ENCODE measurements at regions not wholly inside any gene's neighbourhood (a gene's known extent, or its start where the extent isn't known, plus 50 kb on each side); places are given as distances from the start of the nearest gene placed in this dataset.

DNA sequence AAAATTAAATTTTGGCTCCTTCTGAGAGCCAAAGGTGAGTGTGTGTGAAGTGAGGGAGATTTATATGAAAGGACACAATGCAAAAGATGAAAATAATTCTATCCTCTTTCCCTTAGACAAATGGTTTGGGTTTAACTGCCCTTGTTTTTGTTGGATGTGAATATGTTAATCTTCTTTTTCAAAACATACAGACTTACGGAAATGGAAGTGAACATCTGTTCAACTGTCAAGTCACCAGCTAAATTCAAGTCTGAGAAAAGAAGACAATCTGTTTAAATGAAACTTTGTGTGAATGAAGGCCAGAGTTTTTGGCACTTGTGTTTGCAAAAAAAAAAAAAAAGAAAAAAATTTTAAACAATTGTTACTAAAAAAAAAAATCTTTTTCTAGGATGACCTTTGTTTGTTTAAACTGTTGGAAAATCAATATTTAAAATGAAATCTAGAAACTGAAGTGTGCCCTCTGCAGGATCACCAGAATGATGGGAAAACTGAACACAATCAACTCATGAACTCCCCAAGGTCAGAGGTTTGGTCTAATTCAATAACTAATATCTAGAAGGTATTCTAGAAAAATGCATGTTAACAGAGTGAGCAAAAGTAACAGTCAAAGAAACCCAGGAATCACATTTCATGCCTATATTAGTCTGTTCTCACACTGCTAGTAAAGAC, 448.8 kb downstream of the FLRT2 start:
- Histone ChIP-seq H3K9me3 (ENCODE audit: control insufficient read depth, low read length) (peaks cover 6% of the 10 kb centered on the region), H3K4me1 (ENCODE audit: control insufficient read depth, insufficient read depth, low read length, poor library complexity, severe bottlenecking) (no peaks in the 10 kb centered on the region), H3K27ac (ENCODE audit: low read depth, low read length, severe bottlenecking) (no peak overlapping the region), H3K36me3 (ENCODE audit: control insufficient read depth, insufficient read depth, low read length) (no peaks in the 10 kb centered on the region), H3K4me3 (ENCODE audit: extremely low read depth, insufficient read depth, low read length, poor library complexity, severe bottlenecking) (no peak overlapping the region)
- no CpG with 5 or more reads among the region's 1 CpG for WGBS, 2 experiments (ENCODE audit: insufficient coverage in 2 of 2)

GRCh38 chr14:85974602-85975001, 444.7 kb downstream of the FLRT2 start:
- Histone ChIP-seq H3K4me3 (ENCODE audit: extremely low read depth, insufficient read depth, low read length, poor library complexity, severe bottlenecking) (no peak overlapping the region), H3K36me3 (ENCODE audit: control insufficient read depth, insufficient read depth, low read length) (no peaks in the 10 kb centered on the region), H3K27ac (ENCODE audit: low read depth, low read length, severe bottlenecking) (no peak overlapping the region), H3K4me1 (ENCODE audit: control insufficient read depth, insufficient read depth, low read length, poor library complexity, severe bottlenecking) (no peaks in the 10 kb centered on the region), H3K9me3 (ENCODE audit: control insufficient read depth, low read length) (peaks cover 6% of the 10 kb centered on the region)
- WGBS, 2 experiments (ENCODE audit: insufficient coverage in 2 of 2), result 72 to 73% methylated on average over 8 of the region's 8 CpGs

GRCh38 chr14:85963486-85963885, 433.5 kb downstream of the FLRT2 start:
- H3K27ac ChIP-seq (ENCODE audit: low read depth, low read length, severe bottlenecking), result no peak overlapping the region
- no peaks in the 10 kb centered on the region for H3K9me3 ChIP-seq (ENCODE audit: control insufficient read depth, low read length)
- H3K4me1 ChIP-seq (ENCODE audit: control insufficient read depth, insufficient read depth, low read length, poor library complexity, severe bottlenecking), result no peaks in the 10 kb centered on the region
- no peak overlapping the region for H3K4me3 ChIP-seq (ENCODE audit: extremely low read depth, insufficient read depth, low read length, poor library complexity, severe bottlenecking)
- H3K36me3 ChIP-seq (ENCODE audit: control insufficient read depth, insufficient read depth, low read length), result no peaks in the 10 kb centered on the region

- Histone ChIP-seq H3K9me3 (ENCODE audit: control insufficient read depth, low read length) (no peaks in the 10 kb centered on the region), H3K27ac (ENCODE audit: low read depth, low read length, severe bottlenecking) (no peak overlapping the region), H3K4me1 (ENCODE audit: control insufficient read depth, insufficient read depth, low read length, poor library complexity, severe bottlenecking) (no peaks in the 10 kb centered on the region), H3K36me3 (ENCODE audit: control insufficient read depth, insufficient read depth, low read length) (no peaks in the 10 kb centered on the region), H3K4me3 (ENCODE audit: extremely low read depth, insufficient read depth, low read length, poor library complexity, severe bottlenecking) (no peak overlapping the region)
- WGBS, 2 experiments (ENCODE audit: insufficient coverage in 2 of 2), result 100% methylated on average over 1 of the region's 2 CpGs
These were observed 430.8 kb downstream of the FLRT2 start for GRCh38 chr14:85960756-85961155.

GRCh38 chr14:85959063-85959462, 429.1 kb downstream of the FLRT2 start:
- Histone ChIP-seq H3K4me3 (ENCODE audit: extremely low read depth, insufficient read depth, low read length, poor library complexity, severe bottlenecking) (no peak overlapping the region), H3K9me3 (ENCODE audit: control insufficient read depth, low read length) (no peaks in the 10 kb centered on the region), H3K27ac (ENCODE audit: low read depth, low read length, severe bottlenecking) (no peak overlapping the region), H3K36me3 (ENCODE audit: control insufficient read depth, insufficient read depth, low read length) (no peaks in the 10 kb centered on the region), H3K4me1 (ENCODE audit: control insufficient read depth, insufficient read depth, low read length, poor library complexity, severe bottlenecking) (no peaks in the 10 kb centered on the region)
- WGBS, 2 experiments (ENCODE audit: insufficient coverage in 2 of 2), result no CpG with 5 or more reads among the region's 3 CpGs

DNA sequence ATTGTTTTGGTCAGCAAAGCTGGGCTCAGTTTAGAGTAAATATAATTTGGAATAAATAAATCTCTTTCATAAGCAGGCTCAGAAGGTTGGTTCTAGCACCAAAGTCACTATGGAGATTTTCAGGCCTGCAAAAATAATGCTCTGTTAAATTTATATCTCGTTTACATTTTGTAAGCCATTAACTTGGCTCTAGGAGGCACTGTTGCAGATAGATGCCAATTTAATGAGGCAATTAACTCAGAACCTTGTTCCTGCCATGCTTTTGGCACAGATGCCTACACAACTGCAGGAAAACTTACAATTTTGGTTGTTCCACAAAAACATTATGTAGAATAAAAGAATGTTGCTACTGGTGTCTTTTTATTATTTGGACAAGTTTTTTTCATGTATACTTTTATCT, 428.1 kb downstream of the FLRT2 start:
- H3K27ac ChIP-seq (ENCODE audit: low read depth, low read length, severe bottlenecking), result no peak overlapping the region
- WGBS, 2 experiments (ENCODE audit: insufficient coverage in 2 of 2), result 63% methylated on average over 1 of the region's 1 CpG; no CpG with 5 or more reads in 1 of the 2 experiments

GRCh38 chr14:85953265-85953664, 423.3 kb downstream of the FLRT2 start:
- WGBS, 2 experiments (ENCODE audit: insufficient coverage in 2 of 2), result 100% methylated on average over 2 of the region's 3 CpGs; no CpG with 5 or more reads in 1 of the 2 experiments
- no peaks in the 10 kb centered on the region for H3K4me1 ChIP-seq (ENCODE audit: control insufficient read depth, insufficient read depth, low read length, poor library complexity, severe bottlenecking)
- no peaks in the 10 kb centered on the region for H3K9me3 ChIP-seq (ENCODE audit: control insufficient read depth, low read length)
- H3K36me3 ChIP-seq (ENCODE audit: control insufficient read depth, insufficient read depth, low read length), result no peaks in the 10 kb centered on the region
- H3K4me3 ChIP-seq (ENCODE audit: extremely low read depth, insufficient read depth, low read length, poor library complexity, severe bottlenecking), result no peak overlapping the region
- H3K27ac ChIP-seq (ENCODE audit: low read depth, low read length, severe bottlenecking), result no peak overlapping the region

More for the DNA sequence above, 428.1 kb downstream of the FLRT2 start:
- Histone ChIP-seq H3K36me3 (ENCODE audit: control insufficient read depth, insufficient read depth, low read length) (no peaks in the 10 kb centered on the region), H3K4me1 (ENCODE audit: control insufficient read depth, insufficient read depth, low read length, poor library complexity, severe bottlenecking) (no peaks in the 10 kb centered on the region), H3K4me3 (ENCODE audit: extremely low read depth, insufficient read depth, low read length, poor library complexity, severe bottlenecking) (no peak overlapping the region), H3K9me3 (ENCODE audit: control insufficient read depth, low read length) (no peaks in the 10 kb centered on the region)

DNA sequence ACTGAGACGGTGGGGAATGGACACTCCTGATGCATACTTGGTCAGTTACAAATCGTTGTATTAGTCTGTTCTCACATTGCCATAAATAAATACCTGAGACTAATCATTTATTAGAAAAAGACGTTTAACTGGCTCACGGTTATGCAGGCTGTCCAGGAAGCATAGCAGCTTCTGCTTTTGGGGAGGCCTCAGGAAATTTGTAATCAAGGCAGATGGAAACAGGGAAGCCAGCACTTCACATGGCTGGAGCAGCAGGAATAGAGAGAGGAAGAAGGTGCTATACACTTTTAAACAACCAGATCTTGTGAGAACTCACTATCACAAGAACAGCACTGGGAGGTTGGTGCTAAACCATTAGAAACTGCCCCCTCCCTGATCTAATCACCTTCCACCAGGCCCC, 418.2 kb downstream of the FLRT2 start:
- Histone ChIP-seq H3K4me3 (ENCODE audit: extremely low read depth, insufficient read depth, low read length, poor library complexity, severe bottlenecking) (no peak overlapping the region), H3K4me1 (ENCODE audit: control insufficient read depth, insufficient read depth, low read length, poor library complexity, severe bottlenecking) (no peaks in the 10 kb centered on the region), H3K9me3 (ENCODE audit: control insufficient read depth, low read length) (no peaks in the 10 kb centered on the region), H3K36me3 (ENCODE audit: control insufficient read depth, insufficient read depth, low read length) (no peaks in the 10 kb centered on the region), H3K27ac (ENCODE audit: low read depth, low read length, severe bottlenecking) (no peak overlapping the region)
- WGBS, 2 experiments (ENCODE audit: insufficient coverage in 2 of 2), result 66 to 100% methylated on average over 2 of the region's 4 CpGs

GRCh38 chr14:85947461-85948139, 417.7 kb downstream of the FLRT2 start:
- no peak overlapping the region for H3K27ac ChIP-seq (ENCODE audit: low read depth, low read length, severe bottlenecking)
- WGBS, 2 experiments (ENCODE audit: insufficient coverage in 2 of 2), result 89 to 92% methylated on average over 2 of the region's 4 CpGs
- no peaks in the 10 kb centered on the region for H3K36me3 ChIP-seq (ENCODE audit: control insufficient read depth, insufficient read depth, low read length)
- H3K9me3 ChIP-seq (ENCODE audit: control insufficient read depth, low read length), result no peaks in the 10 kb centered on the region
- H3K4me1 ChIP-seq (ENCODE audit: control insufficient read depth, insufficient read depth, low read length, poor library complexity, severe bottlenecking), result no peaks in the 10 kb centered on the region
- H3K4me3 ChIP-seq (ENCODE audit: extremely low read depth, insufficient read depth, low read length, poor library complexity, severe bottlenecking), result no peak overlapping the region

DNA sequence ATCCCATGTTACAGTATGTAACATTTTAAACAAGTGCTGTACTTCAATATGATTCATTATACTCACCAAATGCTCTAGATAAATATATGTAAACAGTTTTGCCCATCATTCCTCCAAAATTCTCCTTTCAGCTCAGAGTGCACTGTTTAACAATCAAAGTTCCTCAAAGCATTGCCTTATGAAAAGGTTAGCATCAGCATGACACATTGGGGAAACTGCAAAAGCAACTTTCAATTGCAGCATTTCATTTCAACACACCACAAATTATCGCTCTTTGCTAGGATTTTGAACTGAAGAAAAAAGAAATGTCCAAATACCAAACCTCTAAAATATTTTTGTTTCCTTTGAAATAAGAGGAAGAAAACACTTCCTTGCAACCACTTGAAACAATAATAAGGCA, 413.2 kb downstream of the FLRT2 start:
- Histone ChIP-seq H3K27ac (ENCODE audit: low read depth, low read length, severe bottlenecking) (no peak overlapping the region), H3K4me3 (ENCODE audit: extremely low read depth, insufficient read depth, low read length, poor library complexity, severe bottlenecking) (no peak overlapping the region), H3K9me3 (ENCODE audit: control insufficient read depth, low read length) (peaks cover 8% of the 10 kb centered on the region), H3K36me3 (ENCODE audit: control insufficient read depth, insufficient read depth, low read length) (no peaks in the 10 kb centered on the region), H3K4me1 (ENCODE audit: control insufficient read depth, insufficient read depth, low read length, poor library complexity, severe bottlenecking) (no peaks in the 10 kb centered on the region)
- no CpG with 5 or more reads among the region's 1 CpG for WGBS, 2 experiments (ENCODE audit: insufficient coverage in 2 of 2)

DNA sequence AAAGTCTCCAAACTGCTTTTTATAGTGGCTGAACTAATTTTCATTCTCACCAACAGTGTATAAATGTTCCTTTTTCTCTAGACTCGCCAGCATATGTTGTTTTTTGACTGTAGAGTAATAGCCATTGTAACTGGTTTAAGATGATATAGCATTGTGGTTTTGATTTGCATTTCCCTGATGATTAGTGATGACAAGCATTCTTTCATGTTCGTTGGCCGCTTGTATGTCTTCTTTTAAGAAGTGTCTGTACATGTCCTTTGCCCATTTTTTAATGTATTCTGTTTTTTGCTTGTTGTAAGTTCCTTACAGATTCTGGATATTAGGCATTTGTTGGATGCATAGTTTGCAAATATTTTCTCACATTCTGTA, 404.9 kb downstream of the FLRT2 start:
- Histone ChIP-seq H3K36me3 (ENCODE audit: control insufficient read depth, insufficient read depth, low read length) (no peaks in the 10 kb centered on the region), H3K9me3 (ENCODE audit: control insufficient read depth, low read length) (peaks cover 15% of the 10 kb centered on the region), H3K4me1 (ENCODE audit: control insufficient read depth, insufficient read depth, low read length, poor library complexity, severe bottlenecking) (no peaks in the 10 kb centered on the region), H3K27ac (ENCODE audit: low read depth, low read length, severe bottlenecking) (no peak overlapping the region), H3K4me3 (ENCODE audit: extremely low read depth, insufficient read depth, low read length, poor library complexity, severe bottlenecking) (no peak overlapping the region)
- WGBS, 2 experiments (ENCODE audit: insufficient coverage in 2 of 2), result no CpG with 5 or more reads among the region's 3 CpGs
